ENCODE measurements at regions not wholly inside any gene's neighbourhood (a gene's known extent, or its start where the extent isn't known, plus 50 kb on each side); places are given as distances from the start of the nearest gene placed in this dataset.

DNA sequence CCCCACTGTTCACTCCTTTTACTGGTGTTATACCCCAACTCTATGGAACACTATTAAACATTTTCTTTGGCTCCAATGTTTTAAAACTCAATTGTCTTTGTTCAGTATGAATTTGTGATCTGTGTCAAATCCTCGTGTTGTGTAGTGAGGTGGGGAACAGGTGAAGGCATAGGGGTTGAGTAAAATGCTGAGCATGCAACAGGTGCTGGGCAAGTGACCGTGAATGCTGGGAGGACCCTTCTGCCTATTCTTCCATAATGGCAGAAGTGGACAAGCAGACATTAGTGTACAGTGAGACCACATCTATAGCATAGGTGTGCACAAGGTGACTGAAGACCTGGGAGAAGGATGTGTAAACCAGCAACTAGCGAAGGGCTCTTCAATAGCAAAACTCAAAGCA is 1188.0 kb downstream of the UQCRFS1 start:
- TF ChIP-seq, protein P1, sequence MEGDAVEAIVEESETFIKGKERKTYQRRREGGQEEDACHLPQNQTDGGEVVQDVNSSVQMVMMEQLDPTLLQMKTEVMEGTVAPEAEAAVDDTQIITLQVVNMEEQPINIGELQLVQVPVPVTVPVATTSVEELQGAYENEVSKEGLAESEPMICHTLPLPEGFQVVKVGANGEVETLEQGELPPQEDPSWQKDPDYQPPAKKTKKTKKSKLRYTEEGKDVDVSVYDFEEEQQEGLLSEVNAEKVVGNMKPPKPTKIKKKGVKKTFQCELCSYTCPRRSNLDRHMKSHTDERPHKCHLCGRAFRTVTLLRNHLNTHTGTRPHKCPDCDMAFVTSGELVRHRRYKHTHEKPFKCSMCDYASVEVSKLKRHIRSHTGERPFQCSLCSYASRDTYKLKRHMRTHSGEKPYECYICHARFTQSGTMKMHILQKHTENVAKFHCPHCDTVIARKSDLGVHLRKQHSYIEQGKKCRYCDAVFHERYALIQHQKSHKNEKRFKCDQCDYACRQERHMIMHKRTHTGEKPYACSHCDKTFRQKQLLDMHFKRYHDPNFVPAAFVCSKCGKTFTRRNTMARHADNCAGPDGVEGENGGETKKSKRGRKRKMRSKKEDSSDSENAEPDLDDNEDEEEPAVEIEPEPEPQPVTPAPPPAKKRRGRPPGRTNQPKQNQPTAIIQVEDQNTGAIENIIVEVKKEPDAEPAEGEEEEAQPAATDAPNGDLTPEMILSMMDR (conservative IDR thresholded peaks at IDR 0.05; ENCODE audit: low read length): no peak
- TF ChIP-seq EZH2phosphoT487 (IDR thresholded peaks at IDR 0.05; ENCODE audit: borderline replicate concordance): no peak

Measured in Loucy (cell line).